Loucy (cell line): ENCODE measurements at regions not wholly inside any gene's neighbourhood (a gene's known extent, or its start where the extent isn't known, plus 50 kb on each side); places are given as distances from the start of the nearest gene placed in this dataset.

Experiments used
- H2AFZ ChIP-seq: fragments of 200-600 bp; sonication (generic); 2 replicates; pipeline ENCODE4 v1.6.0; 2016; ENCODE audit warnings: antibody characterized with exemption, mild to moderate bottlenecking, low read length, moderate library complexity
- H3F3A ChIP-seq: fragments of 200-600 bp; 2 replicates; pipeline ENCODE4 v1.6.0; 2016; ENCODE audit warnings: antibody characterized with exemption, low read depth, mild to moderate bottlenecking
- H3K27me3 ChIP-seq: fragments of 200-600 bp; sonication (generic); 2 replicates; pipeline ENCODE4 v1.6.1; 2014; ENCODE audit warnings: low read length, mild to moderate bottlenecking; ENCODE audit not compliant: insufficient read depth, poor library complexity, severe bottlenecking
- H3K36me3 ChIP-seq: fragments of 200-600 bp; sonication (generic); 2 replicates; pipeline ENCODE4 v1.6.1; 2016; ENCODE audit warnings: low read length; ENCODE audit not compliant: insufficient read depth
- H3K4me1 ChIP-seq: fragments of 200-600 bp; sonication (generic); 2 replicates; pipeline ENCODE4 v1.5.1; 2014; ENCODE audit warnings: low read length, mild to moderate bottlenecking; ENCODE audit not compliant: insufficient read depth, poor library complexity, severe bottlenecking
- H3K4me2 ChIP-seq: fragments of 200-600 bp; sonication (generic); 2 replicates; pipeline ENCODE4 v1.6.0; 2014; ENCODE audit warnings: antibody characterized with exemption, low read length, low read depth, mild to moderate bottlenecking; ENCODE audit not compliant: poor library complexity, severe bottlenecking
- H3K4me3 ChIP-seq: fragments of 200-600 bp; sonication (generic); 2 replicates; pipeline ENCODE4 v1.5.1; 2014; ENCODE audit warnings: low read length, mild to moderate bottlenecking, mixed read lengths; ENCODE audit not compliant: poor library complexity, severe bottlenecking
- H3K79me2 ChIP-seq: fragments of 200-600 bp; sonication (generic); 2 replicates; pipeline ENCODE4 v1.6.1; 2014; ENCODE audit warnings: low read length; ENCODE audit not compliant: insufficient read depth
- H3K9ac ChIP-seq: fragments of 200-600 bp; sonication (generic); 2 replicates; pipeline ENCODE4 v1.6.0; 2014; ENCODE audit warnings: mild to moderate bottlenecking, low read depth, low read length, moderate library complexity; ENCODE audit not compliant: poor library complexity, severe bottlenecking
- H3K9me2 ChIP-seq: fragments of 200-600 bp; sonication (generic); replicated peaks from 2 replicates; pipeline ENCODE4 v1.6.1; 2016; ENCODE audit warnings: low read depth, low read length, mixed read lengths
- H3K9me3 ChIP-seq: fragments of 200-600 bp; sonication (generic); 2 replicates; pipeline ENCODE4 v1.6.1; 2014; ENCODE audit warnings: mild to moderate bottlenecking, antibody characterized with exemption, low read length, low read depth; ENCODE audit not compliant: insufficient read depth
- H4K20me1 ChIP-seq: fragments of 200-600 bp; sonication (generic); 2 replicates; pipeline ENCODE4 v1.6.0; 2014; ENCODE audit warnings: antibody characterized with exemption, low read length, mild to moderate bottlenecking; ENCODE audit not compliant: insufficient read depth, poor library complexity, severe bottlenecking
- CTCF ChIP-seq: fragments of 200-600 bp; sonication (generic); conservative IDR thresholded peaks from 2 replicates; pipeline ENCODE4 v1.5.1; 2014; ENCODE audit warnings: mild to moderate bottlenecking, antibody characterized with exemption, low read length
- EZH2phosphoT487 ChIP-seq: fragments of 200-600 bp; IDR thresholded peaks from 2 replicates; pipeline ENCODE4 v1.6.1; 2018; ENCODE audit warnings: antibody characterized with exemption, mild to moderate bottlenecking, moderate library complexity, borderline replicate concordance

- Histone ChIP-seq H3K4me2 (no peak overlapping the region), H3F3A (no peaks in the 10 kb centered on the region), H3K27me3 (no peaks in the 10 kb centered on the region), H2AFZ (no peak overlapping the region), H4K20me1 (no peaks in the 10 kb centered on the region), H3K9me3 (no peaks in the 10 kb centered on the region), H3K4me3 (no peak overlapping the region), H3K79me2 (no peaks in the 10 kb centered on the region), H3K36me3 (no peaks in the 10 kb centered on the region), H3K9ac (no peak overlapping the region), H3K4me1 (no peaks in the 10 kb centered on the region), H3K9me2 (no peaks in the 10 kb centered on the region)
- TF ChIP-seq EZH2phosphoT487 (no peak), CTCF (peak; percentile 67)
Observed at GRCh38 chr7:28298870-28299518, 113.3 kb upstream of the CREB5 start.

- H3K27me3 ChIP-seq: no peaks in the 10 kb centered on the region
- no peaks in the 10 kb centered on the region for H3K79me2 ChIP-seq
- TF ChIP-seq EZH2phosphoT487 (no peak), CTCF (no peak)
- H4K20me1 ChIP-seq: no peaks in the 10 kb centered on the region
- no peaks in the 10 kb centered on the region for H3K9me3 ChIP-seq
- H3F3A ChIP-seq: no peaks in the 10 kb centered on the region
- no peaks in the 10 kb centered on the region for H3K9me2 ChIP-seq
- H3K4me1 ChIP-seq: no peaks in the 10 kb centered on the region
- H3K4me3 ChIP-seq: no peak overlapping the region
- no peak overlapping the region for H3K4me2 ChIP-seq
- no peak overlapping the region for H3K9ac ChIP-seq
- no peaks in the 10 kb centered on the region for H3K36me3 ChIP-seq
- H2AFZ ChIP-seq: no peak overlapping the region
Observed at GRCh38 chr7:28299556-28299955, 112.8 kb upstream of the CREB5 start.

GRCh38 chr7:28300488-28300887, 111.8 kb upstream of the CREB5 start:
- H3K9me2 ChIP-seq: no peaks in the 10 kb centered on the region
- no peak overlapping the region for H3K9ac ChIP-seq
- H2AFZ ChIP-seq: no peak overlapping the region
- no peaks in the 10 kb centered on the region for H4K20me1 ChIP-seq
- no peak for TF ChIP-seq EZH2phosphoT487
- TF ChIP-seq CTCF: no peak
- no peak overlapping the region for H3K4me2 ChIP-seq
- H3K27me3 ChIP-seq: no peaks in the 10 kb centered on the region
- no peaks in the 10 kb centered on the region for H3F3A ChIP-seq
- H3K4me1 ChIP-seq: no peaks in the 10 kb centered on the region
- H3K79me2 ChIP-seq: no peaks in the 10 kb centered on the region
- no peak overlapping the region for H3K4me3 ChIP-seq
- no peaks in the 10 kb centered on the region for H3K9me3 ChIP-seq
- no peaks in the 10 kb centered on the region for H3K36me3 ChIP-seq
